Osteocyte (in vitro differentiated cells): ENCODE measurements at regions not wholly inside any gene's neighbourhood (a gene's known extent, or its start where the extent isn't known, plus 50 kb on each side); places are given as distances from the start of the nearest gene placed in this dataset.

Experiments used
- DNase-seq: peaks from one replicate; pipeline ENCODE4 v3.0.0; 2021; ENCODE audit warnings: mixed read lengths; ENCODE audit not compliant: unreplicated experiment; ENCODE audit errors: extremely low spot score
- H3K27ac Mint-ChIP-seq: one replicate; pipeline ENCODE4 v1.8.0; 2021; ENCODE audit warnings: mild to moderate bottlenecking, mixed read lengths; ENCODE audit not compliant: unreplicated experiment
- H3K27me3 Mint-ChIP-seq: one replicate; pipeline ENCODE4 v1.8.0; 2021; ENCODE audit warnings: mixed read lengths; ENCODE audit not compliant: unreplicated experiment
- H3K36me3 Mint-ChIP-seq: one replicate; pipeline ENCODE4 v1.8.0; 2021; ENCODE audit warnings: mixed read lengths; ENCODE audit not compliant: unreplicated experiment
- H3K4me1 Mint-ChIP-seq: one replicate; pipeline ENCODE4 v1.8.0; 2021; ENCODE audit warnings: mixed read lengths; ENCODE audit not compliant: unreplicated experiment
- H3K4me3 Mint-ChIP-seq: one replicate; pipeline ENCODE4 v1.8.0; 2021; ENCODE audit warnings: mild to moderate bottlenecking, moderate library complexity, mixed read lengths; ENCODE audit not compliant: unreplicated experiment
- H3K9me3 Mint-ChIP-seq: one replicate; pipeline ENCODE4 v1.8.0; 2021; ENCODE audit warnings: mixed read lengths; ENCODE audit not compliant: unreplicated experiment
- CTCF ChIP-seq: fragments of 200-600 bp; sonication (generic); IDR thresholded peaks from 2 replicates; pipeline ENCODE4 v1.5.0; 2021; ENCODE audit warnings: antibody characterized with exemption, mild to moderate bottlenecking, moderate library complexity

- Mint-ChIP-seq H3K27me3 (no peaks in the 10 kb centered on the region), H3K4me3 (no peak overlapping the region), H3K9me3 (no peaks in the 10 kb centered on the region), H3K4me1 (peaks cover 16% of the 10 kb centered on the region), H3K27ac (no peak overlapping the region), H3K36me3 (no peaks in the 10 kb centered on the region)
- TF ChIP-seq CTCF: no peak
- DNase-seq: no peak
These were observed 684.1 kb downstream of the DIAPH3 start for GRCh38 chr13:59479629-59480028.

- no peak for TF ChIP-seq CTCF
These were observed 683.1 kb downstream of the DIAPH3 start for GRCh38 chr13:59480396-59481259.

GRCh38 chr13:59483501-59484145 is 680.1 kb downstream of the DIAPH3 start:
- H3K4me1 Mint-ChIP-seq: peaks cover 16% of the 10 kb centered on the region
- DNase-seq: no peak
- H3K27ac Mint-ChIP-seq: no peak overlapping the region
- TF ChIP-seq CTCF: no peak
- no peaks in the 10 kb centered on the region for H3K9me3 Mint-ChIP-seq
- H3K4me3 Mint-ChIP-seq: no peak overlapping the region
- no peaks in the 10 kb centered on the region for H3K36me3 Mint-ChIP-seq
- no peaks in the 10 kb centered on the region for H3K27me3 Mint-ChIP-seq

More at GRCh38 chr13:59480396-59481259, 683.1 kb downstream of the DIAPH3 start:
- H3K36me3 Mint-ChIP-seq: no peaks in the 10 kb centered on the region
- no peak overlapping the region for H3K27ac Mint-ChIP-seq
- H3K4me1 Mint-ChIP-seq: peaks cover 16% of the 10 kb centered on the region
- DNase-seq: no peak
- no peak overlapping the region for H3K4me3 Mint-ChIP-seq
- no peaks in the 10 kb centered on the region for H3K27me3 Mint-ChIP-seq
- H3K9me3 Mint-ChIP-seq: no peaks in the 10 kb centered on the region

- no peaks in the 10 kb centered on the region for H3K36me3 Mint-ChIP-seq
- H3K4me3 Mint-ChIP-seq: no peak overlapping the region
- peaks cover 18% of the 10 kb centered on the region for H3K4me1 Mint-ChIP-seq
- no peak overlapping the region for H3K27ac Mint-ChIP-seq
- no peak for DNase-seq
- H3K9me3 Mint-ChIP-seq: no peaks in the 10 kb centered on the region
- no peak for TF ChIP-seq CTCF
- no peaks in the 10 kb centered on the region for H3K27me3 Mint-ChIP-seq
These were observed 675.8 kb downstream of the DIAPH3 start for GRCh38 chr13:59487883-59488282.

GRCh38 chr13:59488436-59488835 is 675.3 kb downstream of the DIAPH3 start:
- Mint-ChIP-seq H3K9me3 (no peaks in the 10 kb centered on the region), H3K27me3 (no peaks in the 10 kb centered on the region), H3K27ac (no peak overlapping the region), H3K36me3 (no peaks in the 10 kb centered on the region), H3K4me3 (no peak overlapping the region), H3K4me1 (peaks cover 19% of the 10 kb centered on the region)
- TF ChIP-seq CTCF: no peak
- no peak for DNase-seq
